Activated naive CD8-positive, alpha-beta T cell treated with anti-CD3 and anti-CD28 coated beads for 36 hours (primary cell): ENCODE measurements at regions not wholly inside any gene's neighbourhood (a gene's known extent, or its start where the extent isn't known, plus 50 kb on each side); places are given as distances from the start of the nearest gene placed in this dataset.

Experiments used
- DNase-seq: peaks from one replicate; pipeline ENCODE4 v3.0.0; 2021
- H3K27ac Mint-ChIP-seq: one replicate; pipeline ENCODE4 v1.8.0; 2022; ENCODE audit warnings: mild to moderate bottlenecking, moderate library complexity, mixed read lengths
- H3K27me3 Mint-ChIP-seq: one replicate; pipeline ENCODE4 v1.8.0; 2022; ENCODE audit warnings: mild to moderate bottlenecking, mixed read lengths
- H3K36me3 Mint-ChIP-seq: one replicate; pipeline ENCODE4 v1.8.0; 2021; ENCODE audit warnings: mild to moderate bottlenecking, mixed read lengths
- H3K4me1 Mint-ChIP-seq: one replicate; pipeline ENCODE4 v1.8.0; 2021; ENCODE audit warnings: mixed read lengths
- H3K4me3 Mint-ChIP-seq: one replicate; pipeline ENCODE4 v1.8.0; 2022; ENCODE audit warnings: mild to moderate bottlenecking, moderate library complexity, mixed read lengths
- H3K9me3 Mint-ChIP-seq: one replicate; pipeline ENCODE4 v1.8.0; 2022; ENCODE audit warnings: mixed read lengths

DNA sequence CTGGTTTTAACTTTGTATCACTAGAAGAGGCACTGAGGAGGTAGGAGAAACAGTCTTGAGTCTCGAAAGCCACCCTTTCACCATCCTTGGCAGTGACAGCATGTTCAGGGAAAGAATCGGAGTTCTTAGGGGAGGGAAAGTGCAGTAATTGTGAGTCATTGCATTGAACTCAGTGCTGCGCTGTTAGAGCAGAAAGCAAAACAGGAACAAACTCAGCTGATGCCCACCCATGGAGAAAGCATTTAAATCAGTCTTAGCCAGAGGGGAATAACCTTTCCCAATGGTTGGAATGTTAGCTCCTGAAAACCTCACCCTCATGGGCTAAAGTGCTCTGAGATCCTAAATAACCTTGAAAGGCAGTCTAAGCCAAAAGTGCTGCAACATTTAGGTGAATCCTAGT is 845.6 kb upstream of the CNTNAP5 start:
- Mint-ChIP-seq H3K4me1 (no peaks in the 10 kb centered on the region), H3K27ac (no peak overlapping the region), H3K36me3 (no peaks in the 10 kb centered on the region), H3K9me3 (peaks cover 19% of the 10 kb centered on the region), H3K4me3 (no peak overlapping the region), H3K27me3 (no peaks in the 10 kb centered on the region)
- DNase-seq: no peak

DNA sequence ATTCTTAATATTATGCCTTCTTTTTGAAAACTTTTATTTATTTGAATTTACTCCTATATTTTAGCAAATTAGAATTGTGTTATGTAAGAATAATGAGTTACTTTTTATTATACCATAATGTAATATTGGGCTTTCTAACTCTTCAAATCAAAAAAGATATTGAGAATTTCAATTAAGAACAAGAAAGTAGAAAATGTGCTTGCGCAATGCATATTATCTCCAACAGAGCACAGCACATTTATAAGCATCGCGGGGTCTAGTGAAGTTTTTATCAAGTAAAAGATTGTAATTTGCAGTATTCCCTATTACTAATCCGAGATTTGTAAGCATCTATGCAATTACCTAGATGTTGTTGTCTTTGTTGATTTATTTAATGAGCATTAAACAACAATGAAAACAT is 829.1 kb upstream of the CNTNAP5 start:
- Mint-ChIP-seq H3K27me3 (no peaks in the 10 kb centered on the region), H3K9me3 (peaks cover 11% of the 10 kb centered on the region), H3K4me1 (no peaks in the 10 kb centered on the region), H3K36me3 (no peaks in the 10 kb centered on the region), H3K27ac (no peak overlapping the region), H3K4me3 (no peak overlapping the region)
- DNase-seq: no peak

DNA sequence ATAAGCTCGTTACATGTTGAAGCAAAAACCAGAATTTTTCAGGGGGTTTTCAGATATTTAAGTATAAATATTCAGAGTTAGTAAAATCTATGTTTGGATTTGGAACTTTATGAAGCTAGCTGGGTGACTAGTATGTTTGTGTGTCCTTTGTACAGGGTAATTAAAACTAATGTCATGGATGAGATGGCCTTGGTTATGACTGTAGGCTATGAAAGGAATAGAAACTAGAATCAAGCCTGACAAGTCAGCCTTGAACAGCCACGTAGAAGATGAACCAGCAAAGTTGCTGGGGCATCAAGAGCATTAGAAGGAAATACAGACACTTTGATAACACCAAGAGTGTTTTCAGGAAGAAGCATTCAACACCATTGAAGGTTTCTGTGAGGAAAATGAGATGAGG is 825.1 kb upstream of the CNTNAP5 start:
- no peak overlapping the region for H3K4me3 Mint-ChIP-seq
- H3K4me1 Mint-ChIP-seq: no peaks in the 10 kb centered on the region
- H3K9me3 Mint-ChIP-seq: peaks cover 15% of the 10 kb centered on the region

DNA sequence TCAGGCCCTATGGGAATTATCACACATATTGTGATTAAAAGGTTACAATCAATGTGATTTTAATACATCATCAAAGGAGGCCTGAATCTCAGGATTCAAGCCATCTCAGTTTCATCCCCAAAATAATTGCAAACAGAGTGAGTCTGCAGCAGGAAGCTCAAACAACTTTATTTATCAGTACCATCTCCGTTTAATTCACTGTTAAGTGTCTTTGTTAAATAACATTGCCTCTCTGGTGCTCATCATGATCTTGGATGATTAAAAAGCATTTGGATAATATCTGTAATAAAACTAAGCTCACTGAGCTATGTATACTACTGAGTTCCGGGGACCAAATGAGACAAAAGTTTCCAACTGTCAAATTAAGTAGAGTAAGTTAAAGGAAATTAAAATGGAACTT is 817.8 kb upstream of the CNTNAP5 start:
- H3K27me3 Mint-ChIP-seq: no peaks in the 10 kb centered on the region
- no peaks in the 10 kb centered on the region for H3K4me1 Mint-ChIP-seq
- H3K9me3 Mint-ChIP-seq: peaks cover 3% of the 10 kb centered on the region
- no peak for DNase-seq
- H3K36me3 Mint-ChIP-seq: no peaks in the 10 kb centered on the region
- H3K4me3 Mint-ChIP-seq: no peak overlapping the region
- H3K27ac Mint-ChIP-seq: no peak overlapping the region

More for the DNA sequence above, 825.1 kb upstream of the CNTNAP5 start:
- no peak for DNase-seq
- H3K27me3 Mint-ChIP-seq: no peaks in the 10 kb centered on the region
- H3K27ac Mint-ChIP-seq: no peak overlapping the region
- no peaks in the 10 kb centered on the region for H3K36me3 Mint-ChIP-seq

DNA sequence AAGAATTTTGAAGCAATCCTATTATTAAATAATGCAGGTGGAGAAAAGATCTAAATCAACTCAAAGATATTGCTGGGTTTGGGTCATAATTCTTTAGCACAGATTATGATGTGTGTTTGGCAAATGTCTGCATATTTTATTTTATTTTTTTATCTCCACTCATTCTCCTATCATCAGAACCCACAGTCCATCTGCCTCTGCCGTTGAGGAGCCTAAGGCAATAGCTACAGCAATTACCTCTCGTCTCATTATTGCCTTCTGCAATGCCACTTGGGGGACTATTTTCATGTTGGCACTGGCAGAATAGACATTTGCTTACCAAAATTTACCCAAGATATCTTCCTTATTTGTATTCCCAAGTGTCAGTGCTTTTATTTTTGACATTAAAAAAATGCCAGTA is 815.9 kb upstream of the CNTNAP5 start:
- Mint-ChIP-seq H3K36me3 (no peaks in the 10 kb centered on the region), H3K27ac (no peak overlapping the region), H3K27me3 (no peaks in the 10 kb centered on the region), H3K4me3 (no peak overlapping the region), H3K9me3 (peaks cover 3% of the 10 kb centered on the region), H3K4me1 (no peaks in the 10 kb centered on the region)
- no peak for DNase-seq

DNA sequence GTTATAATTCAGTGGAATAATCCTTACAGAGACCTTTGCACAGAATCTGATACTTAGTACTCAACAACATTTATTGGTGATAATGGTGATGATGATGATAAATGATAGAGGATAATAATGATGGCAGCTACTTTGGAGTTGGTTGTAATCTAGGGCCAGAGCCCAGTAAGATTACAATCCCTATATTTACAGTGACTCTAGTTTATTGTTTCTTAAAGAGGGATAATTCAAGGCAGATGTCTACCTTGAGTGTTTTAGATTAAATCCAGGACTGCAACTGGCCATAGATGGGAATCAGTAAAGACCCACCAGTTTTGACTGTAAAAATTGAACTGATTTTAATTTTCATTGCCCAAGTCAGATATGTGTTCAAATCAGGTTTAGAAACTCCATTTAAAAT is 813.9 kb upstream of the CNTNAP5 start:
- H3K4me1 Mint-ChIP-seq: no peaks in the 10 kb centered on the region
- no peaks in the 10 kb centered on the region for H3K36me3 Mint-ChIP-seq
- H3K9me3 Mint-ChIP-seq: peaks cover 4% of the 10 kb centered on the region
- no peak overlapping the region for H3K4me3 Mint-ChIP-seq
- no peak for DNase-seq
- H3K27me3 Mint-ChIP-seq: no peaks in the 10 kb centered on the region
- no peak overlapping the region for H3K27ac Mint-ChIP-seq

DNA sequence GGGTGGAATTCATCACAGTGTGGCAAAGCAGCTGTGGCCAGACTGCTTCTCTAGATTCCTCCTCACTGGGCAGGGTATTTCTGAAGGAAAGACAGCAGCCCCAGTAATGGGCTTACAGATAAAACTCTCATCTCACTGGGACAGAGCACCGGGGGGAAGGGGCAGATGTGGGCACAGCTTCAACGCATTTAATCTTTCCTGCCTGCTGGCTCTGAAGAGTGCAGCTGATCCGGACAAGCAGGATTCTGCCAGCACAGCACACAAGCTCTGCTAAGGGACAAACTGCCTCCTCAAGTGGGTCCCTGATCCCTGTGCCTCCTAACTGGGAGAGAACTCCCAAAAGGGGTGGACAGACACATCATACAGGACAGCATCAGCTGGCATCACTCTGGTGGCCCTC is 779.9 kb upstream of the CNTNAP5 start:
- Mint-ChIP-seq H3K4me1 (no peaks in the 10 kb centered on the region), H3K27me3 (no peaks in the 10 kb centered on the region), H3K4me3 (no peak overlapping the region), H3K27ac (no peak overlapping the region), H3K9me3 (peaks cover 17% of the 10 kb centered on the region), H3K36me3 (no peaks in the 10 kb centered on the region)
- no peak for DNase-seq

DNA sequence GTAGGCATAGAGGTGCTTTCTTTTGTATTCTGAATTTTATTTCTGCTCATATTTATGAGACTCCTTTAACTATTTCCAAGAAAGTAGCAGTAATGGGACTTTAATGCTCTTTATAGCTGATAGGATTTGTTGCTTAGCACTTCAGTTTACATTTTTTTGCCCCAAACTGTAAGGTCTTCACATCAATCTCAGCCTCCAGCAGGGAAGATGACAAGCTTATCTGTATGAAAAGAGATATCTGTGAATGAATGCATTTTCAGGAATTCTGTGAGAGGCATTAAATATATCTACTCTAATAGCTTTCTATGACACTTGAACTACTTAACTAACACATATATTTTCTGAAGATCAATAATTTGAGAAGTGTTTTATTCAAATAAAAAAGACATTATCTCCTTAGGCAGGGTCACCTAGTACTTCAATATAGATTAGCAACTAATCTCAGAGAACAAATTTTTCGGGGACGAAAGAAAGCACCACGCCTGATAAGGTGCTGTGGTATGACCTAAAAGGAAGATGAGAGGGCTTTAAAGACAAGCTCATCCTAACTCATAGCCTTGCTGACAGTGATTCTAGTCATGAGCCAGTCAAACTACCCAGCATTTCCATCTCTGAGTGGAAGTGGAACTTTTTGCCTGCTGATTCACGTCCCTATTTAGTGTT is 766.1 kb upstream of the CNTNAP5 start:
- no peaks in the 10 kb centered on the region for H3K27me3 Mint-ChIP-seq
- H3K4me3 Mint-ChIP-seq: no peak overlapping the region
- peaks cover 4% of the 10 kb centered on the region for H3K9me3 Mint-ChIP-seq
- H3K36me3 Mint-ChIP-seq: no peaks in the 10 kb centered on the region
- H3K4me1 Mint-ChIP-seq: no peaks in the 10 kb centered on the region
- no peak overlapping the region for H3K27ac Mint-ChIP-seq
- no peak for DNase-seq

DNA sequence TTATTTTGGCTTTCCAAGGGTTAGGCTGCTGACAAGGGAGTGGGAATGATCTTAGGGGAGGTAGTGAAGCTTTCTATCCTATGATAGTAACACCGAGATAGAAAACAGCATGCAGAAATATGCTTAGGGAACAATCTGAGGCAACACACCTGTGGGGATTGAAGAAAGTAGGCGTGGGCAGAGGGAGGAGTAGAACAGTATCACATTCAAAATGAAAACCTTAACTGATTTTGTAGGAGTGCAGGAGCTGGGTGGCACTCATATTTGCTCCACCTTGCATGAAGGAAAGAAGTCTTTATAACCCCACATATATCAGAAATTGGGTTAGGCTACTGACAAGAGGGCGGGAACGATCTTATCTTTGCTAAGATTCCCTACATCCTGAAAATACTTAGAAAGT is 762.2 kb upstream of the CNTNAP5 start:
- Mint-ChIP-seq H3K4me1 (no peaks in the 10 kb centered on the region), H3K9me3 (peaks cover 14% of the 10 kb centered on the region), H3K27ac (no peak overlapping the region), H3K27me3 (no peaks in the 10 kb centered on the region), H3K36me3 (no peaks in the 10 kb centered on the region), H3K4me3 (no peak overlapping the region)
- DNase-seq: no peak

DNA sequence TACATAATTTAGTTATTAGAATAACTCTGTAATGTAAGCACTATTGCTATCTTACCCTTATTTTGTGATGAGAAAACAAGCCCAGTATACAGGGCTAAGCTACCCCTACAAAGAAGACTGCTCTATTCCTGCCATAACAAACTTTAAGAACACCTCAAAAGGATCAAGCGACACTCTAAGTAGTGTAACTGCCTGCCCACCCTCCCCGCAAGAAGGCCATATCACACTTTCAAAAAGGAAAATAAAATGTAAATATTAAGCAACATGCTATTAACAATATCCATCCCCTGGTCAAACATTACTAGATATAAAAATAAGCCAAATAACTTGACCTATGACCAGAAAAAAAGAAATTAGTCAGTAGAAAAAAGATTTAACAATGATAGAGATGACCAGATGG is 741.7 kb upstream of the CNTNAP5 start:
- Mint-ChIP-seq H3K4me1 (no peaks in the 10 kb centered on the region), H3K4me3 (no peak overlapping the region), H3K36me3 (no peaks in the 10 kb centered on the region), H3K27me3 (no peaks in the 10 kb centered on the region), H3K27ac (no peak overlapping the region), H3K9me3 (peaks cover 7% of the 10 kb centered on the region)
- DNase-seq: no peak

DNA sequence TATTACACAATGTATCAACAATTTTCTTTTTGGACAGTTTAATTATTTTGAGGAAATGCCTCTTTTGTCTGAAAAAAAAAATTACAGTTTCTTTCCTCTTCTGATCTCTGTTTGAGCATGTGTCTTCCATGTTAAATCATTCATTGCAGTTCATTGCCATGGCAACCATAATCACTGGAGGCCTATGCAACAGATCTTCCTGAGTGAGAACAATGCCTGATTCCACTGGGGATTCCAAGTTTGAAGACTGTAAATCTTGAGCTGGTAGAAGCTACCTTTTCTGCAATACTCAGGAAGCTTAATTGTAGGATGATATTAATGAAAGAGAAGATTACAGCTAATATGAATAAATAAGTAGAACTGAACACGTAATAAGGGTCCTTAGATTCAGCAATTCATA is 721.4 kb upstream of the CNTNAP5 start:
- no peak overlapping the region for H3K4me3 Mint-ChIP-seq

More for the DNA sequence above, 721.4 kb upstream of the CNTNAP5 start:
- no peak for DNase-seq
- H3K27ac Mint-ChIP-seq: no peak overlapping the region
- H3K36me3 Mint-ChIP-seq: no peaks in the 10 kb centered on the region
- no peaks in the 10 kb centered on the region for H3K27me3 Mint-ChIP-seq
- peaks cover 4% of the 10 kb centered on the region for H3K9me3 Mint-ChIP-seq
- H3K4me1 Mint-ChIP-seq: no peaks in the 10 kb centered on the region
